Astrocyte of the spinal cord (primary cell): ENCODE measurements at regions not wholly inside any gene's neighbourhood (a gene's known extent, or its start where the extent isn't known, plus 50 kb on each side); places are given as distances from the start of the nearest gene placed in this dataset.

ENCODE experiments used
- DNase-seq: peaks from one replicate; pipeline ENCODE4 v3.0.0; 2011; ENCODE audit warnings: low read depth, low spot score
- H3K4me3 ChIP-seq: 2 replicates; pipeline ENCODE4 v1.5.1; 2011; ENCODE audit warnings: low read depth, mild to moderate bottlenecking, low read length, moderate library complexity
- in situ Hi-C: cut with HindIII; loops from 2 replicates; pipeline ENCODE4 v1.10.0; 2017; ENCODE audit warnings: low sequenced_read_pairs
- TF ChIP-seq, protein P1 (sequence below): IDR thresholded peaks from 2 replicates; pipeline ENCODE4 v1.5.1; 2012; ENCODE audit warnings: low read depth, mild to moderate bottlenecking, low read length, inconsistent platforms

DNA sequence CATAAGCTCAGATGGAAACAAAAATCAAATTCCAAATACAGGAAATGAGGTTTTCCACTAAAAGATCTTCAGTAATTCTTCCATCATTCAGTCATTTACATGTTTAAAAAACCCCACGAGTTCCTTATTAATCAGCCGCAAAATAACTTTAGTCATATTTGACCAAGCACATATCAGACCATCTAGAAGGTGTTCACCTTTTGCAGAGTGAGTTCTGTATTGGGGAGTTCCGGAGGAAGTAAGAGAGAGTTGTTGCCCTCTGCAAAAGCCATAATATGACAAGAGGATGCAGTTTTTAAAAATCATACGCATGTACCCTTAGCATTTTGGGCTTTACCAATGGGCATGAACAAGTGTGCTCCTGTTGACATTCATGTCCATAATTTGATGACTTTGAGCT lies 61.6 kb downstream of the CCR1 start:
- TF ChIP-seq, protein P1, sequence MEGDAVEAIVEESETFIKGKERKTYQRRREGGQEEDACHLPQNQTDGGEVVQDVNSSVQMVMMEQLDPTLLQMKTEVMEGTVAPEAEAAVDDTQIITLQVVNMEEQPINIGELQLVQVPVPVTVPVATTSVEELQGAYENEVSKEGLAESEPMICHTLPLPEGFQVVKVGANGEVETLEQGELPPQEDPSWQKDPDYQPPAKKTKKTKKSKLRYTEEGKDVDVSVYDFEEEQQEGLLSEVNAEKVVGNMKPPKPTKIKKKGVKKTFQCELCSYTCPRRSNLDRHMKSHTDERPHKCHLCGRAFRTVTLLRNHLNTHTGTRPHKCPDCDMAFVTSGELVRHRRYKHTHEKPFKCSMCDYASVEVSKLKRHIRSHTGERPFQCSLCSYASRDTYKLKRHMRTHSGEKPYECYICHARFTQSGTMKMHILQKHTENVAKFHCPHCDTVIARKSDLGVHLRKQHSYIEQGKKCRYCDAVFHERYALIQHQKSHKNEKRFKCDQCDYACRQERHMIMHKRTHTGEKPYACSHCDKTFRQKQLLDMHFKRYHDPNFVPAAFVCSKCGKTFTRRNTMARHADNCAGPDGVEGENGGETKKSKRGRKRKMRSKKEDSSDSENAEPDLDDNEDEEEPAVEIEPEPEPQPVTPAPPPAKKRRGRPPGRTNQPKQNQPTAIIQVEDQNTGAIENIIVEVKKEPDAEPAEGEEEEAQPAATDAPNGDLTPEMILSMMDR = no peak
- no peak for DNase-seq
- no peak overlapping the region for H3K4me3 ChIP-seq
- in situ Hi-C loops = no loop called here

DNA sequence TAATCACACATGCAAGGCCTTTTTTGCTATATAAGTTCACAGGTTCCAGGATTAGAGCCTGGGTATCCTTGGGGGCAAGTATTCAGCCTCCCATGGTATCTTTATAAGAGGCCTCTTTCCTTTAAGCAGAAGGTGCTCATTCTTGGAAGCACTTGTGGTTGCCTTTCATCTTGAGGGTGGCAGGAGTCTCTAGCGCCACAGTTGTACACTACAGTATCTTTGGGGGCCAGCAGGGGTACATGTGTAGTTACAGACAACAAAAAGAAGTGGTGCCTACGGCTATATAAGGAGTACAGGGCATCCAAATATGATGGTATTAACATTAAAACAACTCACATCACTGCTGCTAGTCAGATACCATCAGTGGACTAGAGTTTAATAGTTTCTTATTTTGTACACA lies 62.1 kb downstream of the CCR1 start:
- no peak overlapping the region for H3K4me3 ChIP-seq
- TF ChIP-seq, protein P1 = no peak
- no peak for DNase-seq
- in situ Hi-C loops = no loop called here

DNA sequence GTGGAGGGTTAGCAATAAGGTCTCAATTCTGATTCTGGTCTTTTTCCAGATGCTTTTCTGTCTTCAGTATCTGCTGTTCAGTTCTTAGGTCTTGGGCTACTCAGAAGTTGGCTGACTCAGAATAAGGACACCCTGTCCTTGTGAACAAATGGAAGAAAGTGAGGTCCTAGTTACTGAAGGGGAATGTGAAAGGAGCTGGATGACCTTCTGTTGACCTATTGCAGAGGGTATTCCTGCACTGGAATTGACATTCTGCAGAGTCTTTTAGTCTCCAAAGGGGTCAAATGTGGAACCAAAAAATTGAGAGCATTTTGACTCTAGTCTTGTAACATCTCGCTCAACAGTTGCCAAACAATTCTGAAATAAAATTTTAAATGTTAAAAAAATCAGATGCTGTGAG lies 63.0 kb downstream of the CCR1 start:
- DNase-seq = no peak
- in situ Hi-C loops = no loop called here
- no peak overlapping the region for H3K4me3 ChIP-seq
- TF ChIP-seq, protein P1 = no peak

DNA sequence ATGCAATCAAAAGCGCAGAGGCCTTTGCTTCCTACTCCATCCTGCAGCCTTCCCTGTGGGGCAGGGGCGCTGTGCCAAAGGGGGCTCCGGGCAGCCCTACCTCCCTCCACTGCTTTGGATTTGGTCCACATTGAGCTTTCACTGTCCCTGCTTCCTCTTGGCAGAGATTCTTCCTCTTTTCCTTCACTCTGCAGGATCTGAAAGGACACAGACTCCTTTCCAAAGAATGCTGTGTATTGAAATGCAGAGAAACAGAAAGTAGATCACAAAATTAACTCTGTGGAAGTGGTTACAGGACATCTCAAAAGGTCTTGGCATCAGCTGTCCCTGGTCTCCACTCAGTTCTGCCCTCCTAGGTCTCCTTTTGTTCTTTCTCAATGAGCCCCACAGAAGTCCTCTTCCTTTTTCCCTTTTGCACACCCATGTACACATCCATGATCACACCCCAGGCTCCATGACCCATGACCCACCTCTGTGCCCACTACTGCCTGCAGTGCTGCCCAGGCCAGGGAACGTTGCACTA lies 64.1 kb downstream of the CCR1 start:
- TF ChIP-seq, protein P1 = no peak
- no peak overlapping the region for H3K4me3 ChIP-seq
- in situ Hi-C loops = no loop called here
- DNase-seq = no peak

DNA sequence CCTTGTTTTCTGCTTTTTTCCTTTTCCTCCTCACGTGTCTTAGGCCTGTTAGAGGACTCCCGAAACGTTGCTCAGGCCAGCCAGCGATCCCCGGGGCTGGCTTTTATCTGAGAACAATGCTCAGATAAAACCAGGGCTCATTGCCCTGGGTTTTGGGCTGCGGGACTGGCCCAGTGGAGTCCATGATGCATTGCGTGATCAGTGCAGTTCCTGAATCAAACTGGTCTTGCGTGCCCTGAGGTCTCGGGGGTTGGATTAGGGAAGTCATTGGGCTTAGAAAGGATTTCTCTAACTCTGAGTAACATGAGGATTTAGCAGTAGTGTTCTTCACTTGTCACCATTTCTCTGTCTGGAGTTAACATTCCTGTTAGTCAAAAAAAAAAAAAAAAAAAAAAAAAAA lies 66.3 kb downstream of the CCR1 start:
- in situ Hi-C loops = no loop called here
- no peak for DNase-seq
- TF ChIP-seq, protein P1 = no peak
- H3K4me3 ChIP-seq = no peak overlapping the region

DNA sequence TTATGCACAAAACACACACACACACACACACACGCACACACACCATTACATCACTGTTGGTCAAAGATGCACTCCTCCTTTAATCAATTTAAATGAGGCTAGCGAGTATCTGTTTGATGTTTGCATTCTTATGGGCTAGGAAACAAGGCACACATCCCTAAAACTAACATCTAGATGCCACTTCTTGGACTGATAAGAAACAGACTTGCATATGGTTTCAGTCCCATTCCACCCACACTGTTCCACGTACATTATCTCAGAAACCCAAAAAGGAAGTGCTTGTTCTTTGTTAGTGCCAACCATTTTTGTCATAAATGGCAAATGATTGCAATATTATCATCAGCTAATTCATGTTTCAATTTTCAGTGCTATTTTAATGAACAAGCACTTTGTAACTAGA lies 69.5 kb downstream of the CCR1 start:
- DNase-seq = no peak
- in situ Hi-C loops = no loop called here
- no peak overlapping the region for H3K4me3 ChIP-seq
- TF ChIP-seq, protein P1 = no peak

DNA sequence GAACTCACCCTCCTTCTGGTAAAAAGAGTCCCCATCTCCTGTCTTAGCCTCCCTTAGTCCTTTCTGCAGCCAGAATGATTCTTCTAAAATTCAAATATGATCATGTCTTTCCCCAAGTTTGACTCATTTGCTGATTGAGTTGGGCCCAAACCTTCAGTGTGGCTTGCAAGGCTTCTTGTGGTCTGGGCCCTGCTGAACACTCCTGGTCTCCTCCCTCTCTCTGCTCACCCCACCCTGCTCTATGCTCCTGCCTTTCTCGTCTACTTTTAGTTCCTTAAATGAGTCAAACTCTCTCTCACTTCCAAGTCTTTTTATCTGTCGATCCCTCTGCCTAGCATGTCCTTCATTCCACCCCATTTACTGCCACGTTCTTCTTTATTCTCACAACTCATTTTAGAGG lies 72.6 kb downstream of the CCR1 start:
- no peak overlapping the region for H3K4me3 ChIP-seq
- in situ Hi-C loops = no loop called here
- TF ChIP-seq, protein P1 = no peak
- no peak for DNase-seq
